HEK293 (cell line): ENCODE measurements at regions not wholly inside any gene's neighbourhood (a gene's known extent, or its start where the extent isn't known, plus 50 kb on each side); places are given as distances from the start of the nearest gene placed in this dataset.

Source experiments
- BCL6B ChIP-seq: fragments of 450-650 bp; formaldehyde crosslinking; IDR thresholded peaks from 2 replicates; pipeline ENCODE4 v1.5.1; 2017; ENCODE audit warnings: missing biosample characterization, missing genetic modification characterization
- CTCF ChIP-seq: fragments of 450-650 bp; formaldehyde crosslinking; IDR thresholded peaks from 2 replicates; pipeline ENCODE4 v1.5.1; 2016; ENCODE audit warnings: missing biosample characterization, missing genetic modification characterization
- ZNF138 ChIP-seq: fragments of 450-650 bp; formaldehyde crosslinking; IDR thresholded peaks from 2 replicates; pipeline ENCODE4 v1.5.1; 2016; ENCODE audit warnings: missing biosample characterization, missing genetic modification characterization, borderline replicate concordance
- ZNF175 ChIP-seq: fragments of 450-650 bp; formaldehyde crosslinking; IDR thresholded peaks from 2 replicates; pipeline ENCODE4 v1.5.1; 2016; ENCODE audit warnings: missing biosample characterization, missing genetic modification characterization
- ZNF2 ChIP-seq: fragments of 450-650 bp; formaldehyde crosslinking; IDR thresholded peaks from 2 replicates; pipeline ENCODE4 v1.5.1; 2016; ENCODE audit warnings: missing biosample characterization, missing genetic modification characterization
- ZNF521 ChIP-seq: fragments of 450-650 bp; formaldehyde crosslinking; IDR thresholded peaks from 2 replicates; pipeline ENCODE4 v1.5.1; 2017; ENCODE audit warnings: missing biosample characterization, mild to moderate bottlenecking, missing genetic modification characterization
- ZNF530 ChIP-seq: fragments of 450-650 bp; formaldehyde crosslinking; IDR thresholded peaks from 2 replicates; pipeline ENCODE4 v1.5.1; 2016; ENCODE audit warnings: low read depth, missing biosample characterization, missing genetic modification characterization
- ZSCAN30 ChIP-seq: fragments of 450-650 bp; IDR thresholded peaks from 2 replicates; pipeline ENCODE4 v1.5.1; 2018; ENCODE audit warnings: missing biosample characterization, mild to moderate bottlenecking, missing genetic modification characterization, moderate library complexity

GRCh38 chr6:95777338-95777737, 200.0 kb downstream of the MANEA start:
- TF ChIP-seq ZNF530 (tag by site-specific recombination) (no peak), ZNF138 (no peak), ZSCAN30 (tag by site-specific recombination) (no peak), CTCF (tag by site-specific recombination) (no peak), BCL6B (tag by site-specific recombination) (no peak), ZNF2 (tag by site-specific recombination) (no peak), ZNF175 (tag by site-specific recombination) (no peak), ZNF521 (no peak)
